ENCODE measurements at regions not wholly inside any gene's neighbourhood (a gene's known extent, or its start where the extent isn't known, plus 50 kb on each side); places are given as distances from the start of the nearest gene placed in this dataset.

DNA sequence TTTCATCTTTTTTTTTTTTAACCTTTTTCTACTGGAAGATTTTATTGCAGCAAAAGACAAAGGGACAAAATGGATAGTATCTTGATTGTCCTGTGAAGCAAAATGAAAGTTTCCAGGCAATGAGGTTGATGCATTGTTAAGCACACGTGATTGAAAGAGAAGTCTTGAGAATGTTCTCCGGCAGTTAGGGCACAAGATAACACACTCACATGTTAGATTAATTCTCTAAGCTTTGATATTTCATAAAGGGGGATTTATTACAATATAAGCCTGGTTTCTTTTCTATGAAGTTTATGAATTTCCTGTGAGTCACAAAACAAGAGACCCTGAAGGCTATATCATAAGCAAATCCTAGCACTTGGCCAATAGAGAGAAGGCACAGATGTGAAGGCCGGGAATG lies 93.4 kb upstream of the ARMC3 start:
- TF ChIP-seq CTCF (conservative IDR thresholded peaks at IDR 0.05), result no peak
- no peak for TF ChIP-seq EZH2 (IDR thresholded peaks at IDR 0.05; ENCODE audit: low read depth)

All from PC-9 (cell line).